Heart right ventricle (tissue), 16 donors: ENCODE measurements at regions not wholly inside any gene's neighbourhood (a gene's known extent, or its start where the extent isn't known, plus 50 kb on each side); places are given as distances from the start of the nearest gene placed in this dataset.
A peak's percentile ranks its signal among the peaks of the same experiment; 100 is the strongest.

Experiments
- ATAC-seq, 8 donors: fragments of 200-7000 bp; cut with Tn5 transposase; one replicate each; pipeline ENCODE4 v1.9.1; 2020; ENCODE audit warnings: mild to moderate bottlenecking in 8 of 8, moderate library complexity in 8 of 8, moderate number of reproducible peaks in 1 of 8
- DNase-seq, 2 donors: peaks; one replicate each; pipeline ENCODE4 v3.0.0-alpha.2; 2020
- H3K27ac ChIP-seq, 10 donors: fragments of 200-600 bp; sonication (generic) in 2 of 10; one replicate each; pipeline versions ENCODE4 v1.5.0 to v1.8.0; 2020 to 2022; ENCODE audit warnings: mild to moderate bottlenecking in 3 of 10
- H3K27me3 ChIP-seq, 7 donors: fragments of 200-600 bp; one replicate each; pipeline ENCODE4 v1.8.0; 2021 to 2022; ENCODE audit warnings: mild to moderate bottlenecking in 2 of 7
- H3K36me3 ChIP-seq, 9 donors: fragments of 200-600 bp; sonication (generic) in 1 of 9; one replicate each; pipeline versions ENCODE4 v1.5.0 to v1.8.0; 2020 to 2022; ENCODE audit warnings: mild to moderate bottlenecking in 2 of 9
- H3K4me1 ChIP-seq, 9 donors: fragments of 200-600 bp; sonication (generic) in 1 of 9; one replicate each; pipeline versions ENCODE4 v1.5.0 to v1.8.0; 2020 to 2022; ENCODE audit warnings: mild to moderate bottlenecking in 4 of 9
- H3K4me3 ChIP-seq, 10 donors: fragments of 200-600 bp; sonication (generic) in 2 of 10; one replicate each; pipeline versions ENCODE4 v1.5.0 to v1.8.0; 2020 to 2022; ENCODE audit warnings: mild to moderate bottlenecking in 7 of 10, moderate library complexity in 2 of 10
- H3K9me3 ChIP-seq, 11 donors: fragments of 200-600 bp in 10 of 11; sonication (generic) in 2 of 11; one replicate each; pipeline versions ENCODE4 v1.5.0 to v1.8.0; 2013 to 2022; ENCODE audit warnings: mild to moderate bottlenecking in 2 of 11, control low read depth in 1 of 11, moderate library complexity in 1 of 11
- CTCF ChIP-seq, 9 donors: fragments of 200-600 bp; sonication (generic) in 2 of 9; IDR thresholded peaks; one replicate each; pipeline versions ENCODE4 v1.5.0 to v1.8.0; 2021 to 2022; ENCODE audit warnings: antibody characterized with exemption in 9 of 9, mild to moderate bottlenecking in 5 of 9, moderate library complexity in 1 of 9
- WGBS, 2 donors: extraction: QIAGEN DNeasy Blood & Tissue Kit; methylation state at CpG; one replicate each; pipeline ENCODE4 v1.1.7; 2013; ENCODE audit warnings: inconsistent platforms in 1 of 2; 5-methylcytosine and 5-hydroxymethylcytosine counted together
- intact Hi-C, 10 donors: fragments of 100-400 bp; cut with DNase I; formaldehyde crosslinking; loops; one replicate each; pipeline versions ENCODE4 v1.11.1 to v1.14.2; 2022
- donor health status: Arrhythmogenic right ventricular cardiomyopathy.
- donor health status: ischemic (EF 13 %, LVEDD 7.1; RV severe dilation, severe dysfunction).
- donor health status: healthy with polysubstance abuse.
- donor health status: DM: no; HTN: yes; CAD: no.
- donor health status: DM: no; HTN: no; CAD: no.
- donor health status: ischemic (EF 25% LVEDD 6.9; RV normal size, moderate dysfunction).
- donor health status: ischemic (EF 25% LVEDD 5.7; RV mildly dilated, moderate dysfunction).
- donor health status: healthy.
- donor health status: DM: yes; HTN: yes; CAD: no.
- donor health status: Ischemic cardiomyopathy.
- donor health status: ischemic (EF 35%, LVEDD 5.7; RV mildly dilated, moderate dysfunction).
- donor health status: nonischemic (EF 11% LVEDD 7.7; RV severe dilation, severe dysfunction).
- donor health status: DM: yes; HTN: yes; CAD: no.
- donor health status: PGD.
- donor health status: ischemic (EF 29% LVEDD 5.4; RV normal size, mild dysfunction).
- donor health status: nonischemic (EF 23%, LVEDD 6.1; RV moderate dilation, normal function).

- Histone ChIP-seq H3K4me1 (peaks cover 0 to 10% (median 0%) of the 10 kb centered on the region in 9 donors), H3K27me3 (peaks cover 0 to 6% (median 3%) of the 10 kb centered on the region in 7 donors), H3K4me3 (no peak overlapping the region), H3K36me3 (no peaks in the 10 kb centered on the region), H3K27ac (no peak overlapping the region), H3K9me3 (no peaks in the 10 kb centered on the region)
- intact Hi-C loops: no loop called here
- 22 to 33% methylated on average over 10 of the region's 10 CpGs for WGBS, 2 donors
- TF ChIP-seq CTCF (IDR thresholded peaks at IDR 0.05): no peak
- DNase-seq (peak; percentile 37 to 60), ATAC-seq (peak; percentile 40 to 94 (median 86))
These were observed 192.2 kb upstream of the WSCD1 start for GRCh38 chr17:5877948-5878347.

GRCh38 chr17:5881849-5882248 is 188.3 kb upstream of the WSCD1 start:
- no peak for DNase-seq
- H3K9me3 ChIP-seq: no peaks in the 10 kb centered on the region
- 71 to 74% methylated on average over 6 of the region's 6 CpGs for WGBS, 2 donors
- H3K36me3 ChIP-seq: no peaks in the 10 kb centered on the region
- no peak for TF ChIP-seq CTCF (IDR thresholded peaks at IDR 0.05)
- ATAC-seq: no peak
- H3K4me1 ChIP-seq: peaks cover 0 to 10% (median 0%) of the 10 kb centered on the region in 9 donors
- intact Hi-C loops: no loop called here
- peaks cover 0 to 10% (median 0%) of the 10 kb centered on the region in 7 donors for H3K27me3 ChIP-seq
- H3K27ac ChIP-seq: no peak overlapping the region
- H3K4me3 ChIP-seq: no peak overlapping the region

- H3K4me1 ChIP-seq: no peaks in the 10 kb centered on the region
- intact Hi-C loops: no loop called here
- no peaks in the 10 kb centered on the region for H3K36me3 ChIP-seq
- H3K27me3 ChIP-seq: peaks cover 0 to 12% (median 0%) of the 10 kb centered on the region in 7 donors
- no peak for ATAC-seq
- no peaks in the 10 kb centered on the region for H3K9me3 ChIP-seq
- no peak for TF ChIP-seq CTCF (IDR thresholded peaks at IDR 0.05)
- H3K27ac ChIP-seq: no peak overlapping the region
- WGBS, 2 donors: 81 to 82% methylated on average over 13 of the region's 13 CpGs
- no peak overlapping the region for H3K4me3 ChIP-seq
- no peak for DNase-seq
These were observed 186.2 kb upstream of the WSCD1 start for GRCh38 chr17:5883775-5884665.

GRCh38 chr17:5885336-5885735 is 184.8 kb upstream of the WSCD1 start:
- Histone ChIP-seq H3K4me1 (no peaks in the 10 kb centered on the region), H3K27ac (no peak overlapping the region), H3K36me3 (no peaks in the 10 kb centered on the region), H3K4me3 (no peak overlapping the region), H3K9me3 (peaks cover 0 to 7% (median 0%) of the 10 kb centered on the region in 11 donors), H3K27me3 (peaks cover 0 to 20% (median 4%) of the 10 kb centered on the region in 7 donors)
- ATAC-seq: no peak
- no peak for TF ChIP-seq CTCF (IDR thresholded peaks at IDR 0.05)
- intact Hi-C loops: no loop called here
- DNase-seq: no peak
- WGBS, 2 donors: 84 to 92% methylated on average over 4 of the region's 4 CpGs
